ENCODE measurements at regions not wholly inside any gene's neighbourhood (a gene's known extent, or its start where the extent isn't known, plus 50 kb on each side); places are given as distances from the start of the nearest gene placed in this dataset.

- TF ChIP-seq POLR2AphosphoS5 (IDR thresholded peaks at IDR 0.05; ENCODE audit: borderline replicate concordance, low read depth, low read length) = no peak
- no peak for TF ChIP-seq EZH2 (IDR thresholded peaks at IDR 0.05)
Observed at GRCh38 chr10:89873055-89873454, 171.7 kb downstream of the KIF20B start.
